CD14-positive monocyte (primary cell): ENCODE measurements at regions not wholly inside any gene's neighbourhood (a gene's known extent, or its start where the extent isn't known, plus 50 kb on each side); places are given as distances from the start of the nearest gene placed in this dataset.

ENCODE experiments used
- DNase-seq, 3 donors: peaks; one replicate each; pipeline ENCODE4 v3.0.0-alpha.2; 2011 to 2022
- H2AFZ ChIP-seq: 2 replicates; pipeline ENCODE4 v1.6.0; 2012; ENCODE audit warnings: mild to moderate bottlenecking, low read depth, low read length, inconsistent platforms; ENCODE audit not compliant: insufficient read depth, poor library complexity, severe bottlenecking
- H3K27ac ChIP-seq, 2 donors: 1 replicate in 1 of 2; 2 replicates in 1 of 2; pipeline ENCODE4 v1.5.1; 2012 to 2013; ENCODE audit warnings: low read length in 2 of 2, control low read depth in 1 of 2, inconsistent platforms in 1 of 2, low read depth in 1 of 2, mild to moderate bottlenecking in 1 of 2
- H3K27me3 ChIP-seq, 2 donors: one replicate each; pipeline versions ENCODE4 v1.6.0 to v1.6.1; 2011 to 2013; ENCODE audit warnings: low read length in 2 of 2; ENCODE audit not compliant: control insufficient read depth in 2 of 2, insufficient read depth in 2 of 2
- H3K36me3 ChIP-seq, 2 donors: replicated peaks in 1 of 2; 1 replicate in 1 of 2; 2 replicates in 1 of 2; pipeline versions ENCODE4 v1.5.1 to v1.6.1; 2012 to 2013; ENCODE audit warnings: low read length in 2 of 2, control low read depth in 1 of 2, inconsistent platforms in 1 of 2, mild to moderate bottlenecking in 1 of 2; ENCODE audit not compliant: insufficient read depth in 2 of 2, control insufficient read depth in 1 of 2
- H3K4me1 ChIP-seq, 2 donors: 1 replicate in 1 of 2; 2 replicates in 1 of 2; pipeline versions ENCODE4 v1.5.1 to v1.6.1; 2012 to 2013; ENCODE audit warnings: low read length in 2 of 2, control low read depth in 1 of 2, inconsistent platforms in 1 of 2, mild to moderate bottlenecking in 1 of 2, moderate library complexity in 1 of 2; ENCODE audit not compliant: insufficient read depth in 2 of 2, control insufficient read depth in 1 of 2
- H3K4me2 ChIP-seq: replicated peaks from 2 replicates; pipeline ENCODE3; 2012; ENCODE audit warnings: low read length, moderate library complexity, mild to moderate bottlenecking; ENCODE audit not compliant: poor library complexity, severe bottlenecking; ENCODE audit errors: extremely low read depth
- H3K4me3 ChIP-seq, 3 experiments: fragments of 200-600 bp in 1 of 3; sonication (generic) in 1 of 3; replicated peaks in 1 of 3; 1 replicate in 2 of 3; 2 replicates in 1 of 3; pipeline ENCODE4 v1.5.1; 2011 to 2013; ENCODE audit warnings: low read length in 3 of 3, mild to moderate bottlenecking in 3 of 3, control low read depth in 2 of 3, low read depth in 2 of 3, inconsistent platforms in 1 of 3, moderate library complexity in 1 of 3
- H3K79me2 ChIP-seq: 2 replicates; pipeline ENCODE4 v1.6.0; 2012; ENCODE audit warnings: mild to moderate bottlenecking, control low read depth, inconsistent platforms, low read length, moderate library complexity; ENCODE audit not compliant: insufficient read depth
- H3K9ac ChIP-seq: 2 replicates; pipeline ENCODE4 v1.6.0; 2017; ENCODE audit warnings: low read length, mild to moderate bottlenecking; ENCODE audit not compliant: insufficient read depth, poor library complexity, severe bottlenecking
- H3K9me3 ChIP-seq, 2 donors: replicated peaks in 1 of 2; 1 replicate in 1 of 2; 2 replicates in 1 of 2; pipeline versions ENCODE4 v1.5.1 to v1.6.1; 2012 to 2013; ENCODE audit warnings: low read length in 2 of 2, control low read depth in 1 of 2; ENCODE audit not compliant: control insufficient read depth in 1 of 2, insufficient read depth in 1 of 2
- H4K20me1 ChIP-seq: 2 replicates; pipeline ENCODE4 v1.6.0; 2012; ENCODE audit warnings: mild to moderate bottlenecking, low read length, control low read depth, moderate library complexity; ENCODE audit not compliant: insufficient read depth
- H3K27ac Mint-ChIP-seq, 7 donors: one replicate each; pipeline ENCODE4 v1.8.0; 2020; ENCODE audit warnings: mild to moderate bottlenecking in 7 of 7, mixed read lengths in 7 of 7, moderate library complexity in 6 of 7, inconsistent platforms in 2 of 7
- H3K27me3 Mint-ChIP-seq, 3 donors: one replicate each; pipeline ENCODE4 v1.8.0; 2021 to 2022; ENCODE audit warnings: low read depth in 3 of 3, mild to moderate bottlenecking in 3 of 3, mixed read lengths in 3 of 3, moderate library complexity in 3 of 3, inconsistent platforms in 1 of 3
- H3K36me3 Mint-ChIP-seq, 2 donors: one replicate each; pipeline ENCODE4 v1.8.0; 2020; ENCODE audit warnings: mixed read lengths in 2 of 2, inconsistent platforms in 1 of 2, mild to moderate bottlenecking in 1 of 2
- H3K4me1 Mint-ChIP-seq: one replicate; pipeline ENCODE4 v1.8.0; 2020; ENCODE audit warnings: mild to moderate bottlenecking, mixed read lengths
- H3K4me3 Mint-ChIP-seq, 2 donors: one replicate each; pipeline ENCODE4 v1.8.0; 2020; ENCODE audit warnings: mild to moderate bottlenecking in 2 of 2, mixed read lengths in 2 of 2, moderate library complexity in 1 of 2
- H3K9me3 Mint-ChIP-seq, 7 donors: one replicate each; pipeline ENCODE4 v1.8.0; 2020 to 2022; ENCODE audit warnings: mixed read lengths in 7 of 7, mild to moderate bottlenecking in 6 of 7, moderate library complexity in 6 of 7, inconsistent platforms in 2 of 7
- WGBS: methylation state at CpG from one replicate; pipeline ENCODE4 v1.1.5; 2013; ENCODE audit warnings: missing lambda C conversion rate; ENCODE audit not compliant: insufficient coverage; 5-methylcytosine and 5-hydroxymethylcytosine counted together
- intact Hi-C, 2 donors: fragments of 100-400 bp; cut with micrococcal nuclease; formaldehyde crosslinking; loops; one replicate each; pipeline versions ENCODE4 v1.15.0 to v1.15.1; 2023
- TF ChIP-seq, protein P1 (sequence below): fragments of 200-600 bp; IDR thresholded peaks from one replicate; pipeline ENCODE4 v1.8.0; 2022; ENCODE audit warnings: antibody characterized with exemption, mild to moderate bottlenecking

DNA sequence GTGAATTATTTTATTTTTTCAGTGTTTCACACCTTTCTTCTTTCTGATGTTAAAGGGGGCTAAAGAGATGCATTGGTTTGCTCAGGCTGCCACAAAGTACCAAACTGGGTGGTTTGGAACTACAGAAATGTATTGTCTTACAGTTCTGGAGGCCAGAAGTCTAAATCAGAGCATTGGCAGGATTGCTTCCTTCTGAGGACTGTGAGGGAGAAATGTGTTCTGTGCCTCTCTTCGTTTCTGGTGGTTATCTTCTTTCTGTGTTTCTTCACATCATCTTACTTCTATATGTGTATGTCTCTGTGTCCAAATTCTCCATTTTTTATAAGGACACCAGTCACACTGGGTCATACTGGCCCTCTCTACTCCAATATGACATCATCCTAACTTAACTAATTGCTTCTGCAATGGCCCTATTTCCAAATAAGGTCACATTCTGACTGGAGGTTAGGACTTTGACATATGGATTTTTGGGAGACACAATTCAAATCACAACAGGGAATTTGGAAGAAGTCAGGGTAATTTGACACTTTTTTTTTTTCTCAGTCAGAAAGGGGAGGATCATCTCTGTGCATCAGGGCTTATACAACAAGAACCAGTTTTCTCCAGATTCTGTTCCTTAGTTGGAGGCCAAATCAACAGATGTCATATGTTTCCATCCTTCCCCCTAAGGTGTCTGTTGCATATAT, 188.2 kb downstream of the KCNRG start:
- Histone ChIP-seq H3K4me1 (peaks cover 21 to 26% of the 10 kb centered on the region in 2 donors), H3K9ac (no peak overlapping the region), H3K36me3 (no peaks in the 10 kb centered on the region), H3K9me3 (no peaks in the 10 kb centered on the region), H4K20me1 (no peaks in the 10 kb centered on the region), H3K79me2 (no peaks in the 10 kb centered on the region), H3K27me3 (no peaks in the 10 kb centered on the region), H3K27ac (no peak overlapping the region), H2AFZ (no peak overlapping the region), H3K4me2 (no peak overlapping the region), H3K4me3 (no peak overlapping the region)
- DNase-seq, result peak in 1 of 3 donors; percentile 37
- intact Hi-C loops, result loop anchor here in 1 of 2 donors (10.0 kb wide), 1 partner anchor 209 kb away; the partner anchor contains the start of gene TRIM13
- H3K36me3 Mint-ChIP-seq, result peaks cover 7% of the 10 kb centered on the region in 2 donors
- peak overlapping the region in 1 of 7 donors; percentile 41 for H3K27ac Mint-ChIP-seq
- TF ChIP-seq, protein P1, sequence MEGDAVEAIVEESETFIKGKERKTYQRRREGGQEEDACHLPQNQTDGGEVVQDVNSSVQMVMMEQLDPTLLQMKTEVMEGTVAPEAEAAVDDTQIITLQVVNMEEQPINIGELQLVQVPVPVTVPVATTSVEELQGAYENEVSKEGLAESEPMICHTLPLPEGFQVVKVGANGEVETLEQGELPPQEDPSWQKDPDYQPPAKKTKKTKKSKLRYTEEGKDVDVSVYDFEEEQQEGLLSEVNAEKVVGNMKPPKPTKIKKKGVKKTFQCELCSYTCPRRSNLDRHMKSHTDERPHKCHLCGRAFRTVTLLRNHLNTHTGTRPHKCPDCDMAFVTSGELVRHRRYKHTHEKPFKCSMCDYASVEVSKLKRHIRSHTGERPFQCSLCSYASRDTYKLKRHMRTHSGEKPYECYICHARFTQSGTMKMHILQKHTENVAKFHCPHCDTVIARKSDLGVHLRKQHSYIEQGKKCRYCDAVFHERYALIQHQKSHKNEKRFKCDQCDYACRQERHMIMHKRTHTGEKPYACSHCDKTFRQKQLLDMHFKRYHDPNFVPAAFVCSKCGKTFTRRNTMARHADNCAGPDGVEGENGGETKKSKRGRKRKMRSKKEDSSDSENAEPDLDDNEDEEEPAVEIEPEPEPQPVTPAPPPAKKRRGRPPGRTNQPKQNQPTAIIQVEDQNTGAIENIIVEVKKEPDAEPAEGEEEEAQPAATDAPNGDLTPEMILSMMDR, result no peak
- H3K4me3 Mint-ChIP-seq, result no peak overlapping the region
- peaks cover 0 to 2% (median 0%) of the 10 kb centered on the region in 3 donors for H3K27me3 Mint-ChIP-seq
- peaks cover 0 to 2% (median 0%) of the 10 kb centered on the region in 7 donors for H3K9me3 Mint-ChIP-seq
- peaks cover 40% of the 10 kb centered on the region for H3K4me1 Mint-ChIP-seq
- WGBS, result no CpG with 5 or more reads among the region's 1 CpG

DNA sequence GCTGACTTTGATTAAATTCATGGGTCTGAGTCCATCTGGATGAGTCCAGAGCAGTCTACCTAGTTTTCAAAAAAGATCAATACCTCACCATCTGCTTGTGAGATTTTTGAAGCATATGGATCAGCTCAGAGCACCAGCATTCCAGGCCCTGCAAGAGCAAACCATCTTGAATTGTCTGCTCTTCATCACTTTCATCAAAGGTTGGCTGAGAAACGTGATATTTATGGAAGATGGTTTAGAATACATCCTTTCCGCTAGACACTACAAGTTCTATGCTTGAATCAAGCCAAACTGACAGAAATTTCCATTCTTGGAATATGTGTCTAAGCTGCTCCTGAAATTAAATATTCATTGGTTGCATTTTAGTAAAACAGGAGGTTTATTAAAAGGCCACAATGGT, 190.3 kb downstream of the KCNRG start:
- no peak overlapping the region for H3K27ac ChIP-seq
- H3K79me2 ChIP-seq, result no peaks in the 10 kb centered on the region
- no CpG with 5 or more reads among the region's 2 CpGs for WGBS
- Mint-ChIP-seq H3K4me1 (peaks cover 37% of the 10 kb centered on the region), H3K9me3 (peaks cover 0 to 1% (median 0%) of the 10 kb centered on the region in 7 donors), H3K27me3 (peaks cover 0 to 2% (median 0%) of the 10 kb centered on the region in 3 donors), H3K4me3 (no peak overlapping the region), H3K36me3 (peaks cover 7% of the 10 kb centered on the region in 2 donors), H3K27ac (no peak overlapping the region)
- TF ChIP-seq, protein P1, result no peak
- no peaks in the 10 kb centered on the region for H4K20me1 ChIP-seq
- H3K4me3 ChIP-seq, result no peak overlapping the region
- H3K27me3 ChIP-seq, result no peaks in the 10 kb centered on the region
- no peak overlapping the region for H3K4me2 ChIP-seq
- no peak overlapping the region for H3K9ac ChIP-seq
- no peaks in the 10 kb centered on the region for H3K36me3 ChIP-seq
- H3K4me1 ChIP-seq, result peaks cover 24 to 29% of the 10 kb centered on the region in 2 donors
- H3K9me3 ChIP-seq, result no peaks in the 10 kb centered on the region
- DNase-seq, result no peak
- intact Hi-C loops, result loop anchor here (5.0 to 10.0 kb wide), 3 partner anchors 78 to 432 kb away; partner anchors contain the start of gene TRIM13 (in 1 of the 2)
- H2AFZ ChIP-seq, result no peak overlapping the region
